GM18907 (cell line): ENCODE measurements at regions not wholly inside any gene's neighbourhood (a gene's known extent, or its start where the extent isn't known, plus 50 kb on each side); places are given as distances from the start of the nearest gene placed in this dataset.
"Not testable (repeated sequence)": the region's sequence is repeated elsewhere in the genome, so short reads cannot be mapped to it uniquely, and the experiment has no call there.

Source experiments
- ATAC-seq: cut with Tn5 transposase; IDR thresholded peaks from one replicate; pipeline ENCODE4 v1.9.1; 2021; ENCODE audit warnings: mild to moderate bottlenecking, moderate library complexity; ENCODE audit not compliant: unreplicated experiment

DNA sequence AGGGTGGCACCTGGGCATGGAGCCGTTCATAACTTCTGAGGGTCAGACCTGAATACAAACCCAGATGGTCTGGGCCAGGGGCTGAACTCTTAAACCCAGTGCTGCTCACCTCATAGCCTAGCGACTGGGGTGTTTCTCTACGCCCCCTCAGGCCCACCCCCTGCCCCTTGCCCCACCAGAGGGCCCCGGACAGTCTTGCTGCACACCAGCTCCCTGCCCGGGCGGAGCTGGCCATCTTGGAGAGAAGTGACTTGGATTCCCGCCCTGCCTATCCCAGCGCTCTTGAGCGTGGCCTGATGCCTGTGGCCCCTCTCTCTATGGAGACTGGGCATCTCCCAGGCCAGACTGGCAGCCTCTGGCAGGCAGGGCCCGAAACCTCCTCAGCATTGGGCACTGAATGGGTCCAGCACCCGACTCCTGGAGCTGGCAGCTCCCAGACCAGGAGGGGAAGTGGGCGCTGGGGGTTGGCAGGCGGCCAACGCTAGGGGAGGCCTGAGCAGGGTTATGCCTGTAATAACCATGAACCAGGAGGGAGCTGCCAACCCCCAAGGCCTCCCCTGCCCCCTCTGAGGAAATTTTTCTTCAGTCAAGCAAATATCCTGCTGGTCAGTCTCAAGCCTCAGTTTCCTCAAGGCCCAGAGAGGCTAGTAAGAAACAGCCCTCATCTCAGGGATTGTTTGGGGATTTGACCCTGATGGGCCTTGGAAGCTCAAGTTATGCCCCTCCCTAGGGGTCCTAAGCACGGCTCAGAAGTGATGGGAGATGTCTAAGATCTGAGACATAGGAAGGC, 169.5 kb downstream of the VEGFA start:
- ATAC-seq: no peak

DNA sequence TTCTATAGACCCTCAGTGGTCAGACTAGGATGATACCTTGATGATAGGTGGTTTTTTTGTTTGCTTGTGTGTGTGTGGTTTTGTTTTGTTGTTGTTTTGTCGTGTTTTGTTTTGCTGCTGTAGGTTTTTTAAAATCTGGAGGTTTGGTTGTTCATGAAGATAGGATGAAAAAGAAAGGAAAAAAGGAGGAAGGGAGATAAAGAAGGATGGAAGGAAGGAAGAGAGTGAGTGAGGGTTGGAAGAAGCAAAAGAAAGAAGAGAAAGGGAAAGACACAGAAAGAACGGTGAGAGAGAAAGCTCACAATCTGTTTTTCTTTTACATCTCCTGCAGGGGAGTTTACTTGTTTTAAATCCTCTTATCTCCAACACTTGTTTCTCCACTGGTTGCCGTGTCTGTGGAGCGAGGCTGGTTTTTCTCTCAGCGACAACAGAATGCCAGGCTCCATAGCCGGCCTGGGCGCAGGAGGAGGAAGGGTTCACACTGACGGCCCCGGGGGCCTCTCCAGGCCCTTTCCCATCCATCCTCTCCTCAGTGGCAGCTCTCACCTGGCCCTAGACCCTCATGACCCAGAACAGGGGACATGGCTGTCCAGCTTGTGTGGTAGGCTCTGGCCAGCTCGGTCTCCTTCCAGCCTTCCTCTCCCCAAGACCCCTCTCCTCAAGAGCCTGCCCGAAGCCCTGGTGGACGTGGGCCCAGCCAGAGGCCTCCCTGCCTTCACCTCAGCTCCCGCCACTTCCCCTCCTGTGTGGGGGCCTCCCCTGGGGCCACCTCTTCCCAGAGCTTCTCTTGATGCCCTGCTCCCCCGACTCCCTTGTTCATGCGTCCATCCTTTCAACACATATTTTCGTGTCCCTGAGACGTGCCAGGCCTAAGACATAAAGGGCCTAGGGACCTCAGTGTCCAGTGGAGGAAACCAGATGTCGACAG, 168.4 kb downstream of the VEGFA start:
- no peak for ATAC-seq

DNA sequence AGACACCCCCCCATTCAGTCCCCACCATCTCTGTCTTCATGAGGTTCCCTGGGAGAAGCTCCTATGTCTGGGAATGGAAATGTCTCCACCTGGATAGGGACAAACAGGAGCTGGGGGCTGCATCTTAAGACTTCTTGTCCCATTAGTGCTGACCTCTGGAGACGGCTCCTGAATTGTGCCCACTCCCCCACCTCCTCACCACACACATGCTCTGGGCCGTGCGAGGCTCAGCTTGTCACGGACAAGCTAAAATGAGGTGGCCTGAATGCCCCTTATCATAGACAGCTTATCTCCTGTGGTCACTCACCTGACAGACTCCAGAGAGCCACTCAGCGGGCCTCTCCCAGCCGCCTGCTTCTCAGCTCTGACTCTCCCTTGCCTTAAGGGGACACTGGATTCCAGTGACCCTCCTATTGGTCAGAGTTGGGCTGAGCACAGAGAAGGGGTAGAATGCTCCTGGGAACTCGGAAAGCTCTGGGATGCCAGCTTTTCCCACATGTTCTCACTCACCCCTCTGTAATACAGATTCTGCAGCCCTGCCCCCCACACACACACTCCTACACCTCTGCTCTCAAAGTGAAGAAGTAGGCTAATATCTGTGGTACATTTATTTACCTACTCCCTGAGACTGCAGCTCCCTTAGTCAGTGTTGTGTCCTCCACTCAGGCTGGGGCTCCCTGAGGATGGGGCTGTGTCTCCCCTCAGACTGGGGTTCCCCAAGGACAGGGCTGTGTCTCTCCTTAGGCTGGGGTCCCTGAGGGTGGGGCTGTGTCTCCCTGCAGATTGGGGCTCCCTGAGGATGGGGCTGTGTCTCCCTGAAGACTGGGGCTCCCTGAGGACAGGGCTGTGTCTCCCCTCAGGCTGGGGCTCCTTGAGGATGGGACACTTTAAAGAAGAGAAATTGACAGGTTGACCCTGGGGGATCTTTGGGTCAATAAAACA, 167.5 kb downstream of the VEGFA start:
- ATAC-seq: no peak

DNA sequence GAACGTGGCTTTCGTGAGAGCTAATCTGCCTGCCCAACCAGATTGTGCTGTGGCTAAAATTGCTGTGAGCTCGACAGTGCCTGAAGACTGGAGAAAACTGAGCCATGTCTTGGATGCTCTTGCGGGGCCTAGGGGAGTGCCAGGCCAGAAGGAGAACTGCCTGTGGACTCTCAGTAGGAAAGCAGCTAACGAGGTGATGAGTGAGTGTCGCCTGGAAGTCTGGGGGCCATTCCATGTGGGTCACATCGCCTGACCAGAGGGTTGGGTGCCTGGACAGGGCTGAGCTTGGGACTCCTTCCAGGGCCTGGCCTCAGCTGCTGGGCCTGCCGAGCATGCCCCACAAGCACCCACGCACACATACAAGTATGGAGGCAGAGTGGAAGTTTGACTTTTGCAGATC, 166.5 kb downstream of the VEGFA start:
- ATAC-seq: no peak

DNA sequence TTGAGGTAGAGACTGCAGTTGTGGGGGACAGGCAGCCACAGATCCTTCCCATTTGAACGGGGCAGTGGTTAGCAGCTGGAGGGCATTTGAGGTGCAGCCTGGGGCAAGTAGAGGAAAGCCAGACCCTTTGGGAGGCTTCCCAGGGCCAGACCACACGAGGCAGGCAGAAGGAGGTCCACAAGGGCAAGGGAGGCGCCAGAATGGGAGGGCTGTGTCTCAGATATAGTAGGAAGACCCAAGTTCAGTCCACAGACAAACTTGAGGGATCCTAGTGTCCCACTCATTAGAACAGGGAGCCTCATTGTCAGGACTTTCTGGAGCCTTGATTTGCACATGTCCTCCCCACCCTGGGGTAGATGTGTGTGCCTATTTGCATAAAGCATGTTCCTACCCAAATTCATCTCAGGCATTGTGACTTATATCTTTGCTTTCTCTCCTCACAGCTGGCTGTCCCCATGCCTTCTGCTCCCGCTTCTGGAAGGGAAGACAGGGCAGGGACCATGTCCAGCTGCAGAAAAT, 166.0 kb downstream of the VEGFA start:
- no peak for ATAC-seq

DNA sequence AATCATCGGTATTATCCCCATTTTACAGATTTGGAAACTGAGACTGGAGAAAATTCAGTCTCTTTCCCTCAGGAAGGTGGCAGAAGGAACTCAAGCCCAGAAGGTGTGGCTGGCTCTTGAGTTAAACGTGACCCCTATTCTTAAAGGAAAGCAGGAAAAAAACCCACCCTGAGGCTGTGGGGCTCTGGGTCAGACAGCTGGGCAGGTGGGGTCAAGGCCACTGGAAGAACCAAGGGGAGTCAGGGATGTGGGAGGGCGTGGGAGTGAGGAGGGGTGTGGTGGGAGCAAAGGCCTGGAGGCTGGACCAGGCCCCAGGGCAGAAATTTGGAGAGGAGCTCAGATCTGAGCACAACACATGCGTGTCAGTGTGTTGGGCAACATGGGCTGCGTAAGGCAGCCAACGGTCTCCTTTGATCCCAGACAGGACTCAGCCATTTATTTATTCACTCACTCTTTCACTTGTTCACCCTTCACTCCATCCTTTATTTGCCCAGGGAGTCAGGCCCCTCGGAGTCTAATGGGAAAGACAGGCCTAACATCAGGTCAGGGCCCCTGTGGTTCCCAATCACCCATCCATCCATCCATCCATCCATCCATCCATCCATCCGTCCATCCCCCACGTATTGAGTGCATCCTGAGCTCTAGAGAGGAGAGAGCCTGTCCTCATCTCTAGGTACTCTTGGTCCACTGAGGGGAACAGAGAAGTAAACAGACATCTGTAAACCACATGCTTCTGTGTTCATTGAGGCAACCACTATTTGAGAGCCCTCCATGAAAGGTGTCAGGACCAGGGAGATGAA, 165.0 kb downstream of the VEGFA start:
- no peak for ATAC-seq

DNA sequence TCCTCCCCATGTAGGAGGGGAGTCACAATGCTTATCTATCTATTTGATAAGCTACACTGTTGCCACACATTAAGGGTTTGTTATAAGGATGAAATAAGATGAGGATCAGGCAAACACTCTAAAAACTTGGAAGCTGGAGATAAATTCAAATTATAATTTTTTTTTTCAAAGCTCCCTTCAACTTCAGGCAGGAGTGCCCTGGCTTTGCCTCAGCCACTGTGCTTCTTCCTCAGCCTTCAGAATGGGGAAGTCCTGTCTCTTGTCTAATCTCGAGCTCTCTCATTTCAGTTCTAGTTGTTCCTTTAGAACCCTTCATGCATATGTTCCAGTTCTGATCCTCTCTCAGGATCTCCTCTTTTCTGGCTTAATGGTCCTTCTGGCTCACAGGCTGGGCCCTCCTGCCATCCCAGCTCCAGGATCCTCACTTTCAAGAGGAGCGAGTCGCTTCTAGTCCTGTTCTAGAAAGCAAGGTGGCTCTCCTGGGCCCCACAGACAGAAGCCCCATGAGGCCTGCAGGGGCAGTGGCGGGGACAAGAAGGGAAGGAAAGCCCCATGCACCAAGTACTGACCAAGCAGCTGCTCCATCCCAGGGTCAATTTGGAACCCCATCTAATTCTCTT, 164.3 kb downstream of the VEGFA start:
- ATAC-seq: no peak

DNA sequence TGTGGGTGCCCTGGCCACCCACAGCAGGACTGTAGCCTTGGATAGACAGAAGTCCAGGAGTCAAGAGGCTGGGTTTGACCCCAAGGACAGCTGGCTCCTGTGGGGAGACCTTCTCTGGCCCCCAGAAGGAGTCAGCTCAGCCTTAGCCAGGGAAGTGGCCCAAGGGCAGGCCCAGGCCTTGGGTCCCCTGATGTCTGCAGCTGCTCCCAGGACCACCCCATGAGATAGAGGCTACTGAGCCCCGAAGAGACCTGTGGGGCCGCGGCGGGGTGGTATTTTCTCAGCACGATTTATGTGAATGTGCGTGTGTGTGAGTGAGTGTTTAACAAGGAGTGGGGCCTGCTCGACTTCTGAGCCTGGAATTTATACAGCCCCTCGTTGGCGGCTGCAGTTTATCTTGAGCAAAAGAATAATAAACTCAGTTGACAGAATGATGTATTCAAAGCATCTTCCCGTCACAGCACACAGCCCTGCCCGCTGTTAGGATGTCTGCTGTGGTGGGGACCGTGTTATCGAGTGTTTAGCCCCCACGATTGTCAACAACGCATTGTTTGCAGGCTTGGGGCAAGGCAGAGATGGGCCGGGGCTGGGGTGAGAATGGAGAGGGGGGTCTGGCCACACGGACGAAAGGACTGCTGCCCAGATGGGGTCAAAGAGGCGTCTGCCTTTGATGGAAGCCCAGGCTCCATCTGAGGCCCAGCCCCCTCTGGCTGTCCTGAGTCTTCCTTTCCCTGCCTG, 163.3 kb downstream of the VEGFA start:
- ATAC-seq: no peak

DNA sequence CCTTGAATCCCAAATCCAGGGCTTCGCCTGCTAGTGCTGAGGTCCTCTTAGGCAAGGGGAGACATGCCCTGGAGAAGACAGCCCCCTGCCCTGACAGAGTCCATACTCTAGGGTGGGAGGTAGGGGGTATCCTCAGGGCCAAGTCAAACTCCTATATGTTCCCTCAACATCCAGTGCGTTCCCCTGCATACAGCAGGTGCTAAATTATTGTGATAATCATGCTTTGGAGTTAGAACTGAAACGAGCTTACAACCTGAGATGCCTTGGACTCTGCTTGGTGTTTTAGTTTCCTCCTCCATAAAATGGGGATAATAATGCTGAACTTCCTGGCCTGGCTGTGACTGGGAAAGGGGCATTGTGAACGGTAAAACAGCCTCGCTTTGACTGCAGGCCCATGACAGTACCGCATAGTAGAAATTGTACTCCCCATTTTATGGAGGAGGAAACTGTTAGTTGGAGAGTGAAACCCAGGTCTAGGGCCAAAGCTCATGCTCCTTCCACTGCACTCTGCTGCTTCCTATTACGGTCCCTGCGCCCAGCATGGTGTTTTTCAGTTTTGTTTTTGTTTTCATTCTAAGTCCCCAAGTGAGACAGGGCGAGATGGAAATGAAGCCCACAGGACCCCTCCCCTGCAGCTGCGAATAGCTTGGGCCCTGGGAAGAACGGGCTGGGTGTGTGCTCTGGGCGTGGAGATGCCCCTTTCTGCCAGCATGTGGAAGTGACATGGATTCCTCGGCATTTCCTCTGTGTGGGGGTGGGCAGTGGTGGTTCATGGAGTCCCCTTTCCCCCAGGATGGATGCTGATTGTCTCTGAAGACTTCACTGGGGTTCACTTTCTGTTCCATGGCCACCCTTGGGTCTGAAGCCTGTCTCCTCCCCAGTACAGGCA, 162.5 kb downstream of the VEGFA start:
- no peak for ATAC-seq

DNA sequence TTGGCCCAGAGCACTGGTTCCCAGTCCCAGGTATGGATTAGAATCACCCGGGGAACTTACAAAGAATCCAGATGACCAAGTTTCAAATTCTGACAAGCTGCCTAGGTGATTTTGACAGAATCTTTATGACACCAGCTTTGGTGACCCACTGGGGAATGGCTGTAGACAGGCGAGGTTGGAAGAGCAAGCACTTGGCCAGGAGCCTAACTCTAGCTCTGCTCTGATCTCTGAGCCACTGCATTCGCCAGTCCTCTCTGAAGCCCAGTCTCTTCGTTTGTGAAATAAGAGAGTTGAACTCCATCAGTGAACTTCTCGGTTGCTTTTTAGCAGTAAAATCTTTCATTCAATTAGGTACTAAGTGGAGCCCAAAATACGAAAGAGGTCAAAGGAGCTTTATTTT, 161.2 kb downstream of the VEGFA start:
- no peak for ATAC-seq

DNA sequence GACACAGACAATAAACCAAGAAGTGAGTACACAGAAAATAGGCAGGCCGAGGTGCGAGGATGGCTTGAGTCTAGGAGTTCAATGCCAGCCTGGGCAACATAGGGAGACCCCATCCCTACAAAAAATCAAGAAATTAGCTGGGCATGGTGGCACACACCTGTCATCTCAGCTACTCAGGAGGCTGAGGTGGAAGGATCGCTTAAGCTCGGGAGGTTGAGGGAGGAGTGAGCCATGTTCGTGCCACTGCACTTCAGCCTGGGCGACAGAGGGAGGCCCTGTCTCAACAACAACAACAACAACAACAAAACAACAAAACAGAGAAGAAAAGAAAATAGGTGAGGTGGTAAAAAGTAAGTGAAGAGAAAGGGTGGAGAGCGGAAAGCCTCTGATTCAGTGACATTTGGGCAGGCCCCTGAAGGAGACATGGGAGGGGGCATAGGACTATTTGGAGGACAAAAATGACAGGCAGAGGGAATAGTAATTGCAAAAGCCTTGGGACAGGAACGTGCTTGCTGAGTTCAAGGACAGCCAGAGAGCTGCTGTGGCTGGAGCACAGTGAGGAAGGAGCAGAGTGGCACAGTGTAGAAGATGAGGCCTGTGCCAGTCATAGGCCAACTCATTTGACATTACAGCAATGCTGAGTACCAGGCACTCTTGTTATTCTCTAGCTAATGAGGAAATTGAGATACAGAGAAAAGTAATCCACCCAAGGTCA, 160.6 kb downstream of the VEGFA start:
- no peak for ATAC-seq

DNA sequence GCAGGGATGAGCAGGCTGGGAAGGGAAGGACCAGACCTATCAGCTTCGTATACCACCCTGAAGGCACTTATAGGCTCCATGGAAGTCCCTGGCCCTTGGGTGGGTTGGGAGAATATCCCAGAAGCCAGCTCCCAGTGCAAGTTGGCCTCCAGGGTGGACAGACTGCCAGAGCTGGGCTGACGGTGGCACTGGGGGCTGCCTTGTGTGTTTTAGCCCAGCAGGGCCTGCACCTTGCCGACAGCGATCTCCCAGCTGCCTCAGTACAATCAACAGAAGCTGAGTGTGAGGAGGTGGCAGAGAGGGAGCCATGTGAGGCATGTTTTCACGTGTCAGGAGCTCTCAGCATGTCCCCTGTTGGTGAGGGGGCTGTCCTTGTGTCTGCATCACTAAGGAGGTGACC, 159.5 kb downstream of the VEGFA start:
- no peak for ATAC-seq

DNA sequence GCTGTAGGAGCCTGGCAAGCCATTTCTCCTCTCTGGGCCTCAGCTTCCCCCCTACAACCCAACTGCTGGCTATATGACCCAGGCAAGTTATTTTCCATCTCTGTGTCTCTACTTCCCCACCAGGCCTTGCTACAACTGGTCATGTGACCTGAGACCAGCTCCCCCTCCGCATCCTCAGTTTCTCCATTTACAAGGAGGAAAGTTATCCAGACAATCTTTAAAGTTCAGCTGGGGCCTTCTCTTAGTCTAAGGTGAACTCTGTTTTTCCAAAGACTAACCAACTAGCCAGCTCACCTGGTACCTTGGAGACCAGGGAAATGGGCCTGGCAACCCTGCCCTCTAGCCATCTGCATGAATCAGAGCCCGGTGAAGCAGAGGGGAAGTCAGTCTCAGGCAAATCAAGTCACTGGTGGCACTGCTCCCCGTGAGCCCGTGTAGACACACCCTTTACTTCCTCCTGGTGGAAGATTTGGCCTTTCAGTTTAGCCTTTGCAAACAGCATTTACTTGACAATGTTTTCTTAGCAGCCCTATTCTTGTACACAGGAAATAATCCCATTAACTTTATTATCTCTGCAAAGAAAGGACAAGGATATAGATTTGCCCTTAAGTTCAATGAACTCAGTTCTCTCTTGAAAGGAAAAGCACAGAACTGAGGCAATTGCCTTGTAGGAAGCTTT, 157.7 kb downstream of the VEGFA start:
- no peak for ATAC-seq

DNA sequence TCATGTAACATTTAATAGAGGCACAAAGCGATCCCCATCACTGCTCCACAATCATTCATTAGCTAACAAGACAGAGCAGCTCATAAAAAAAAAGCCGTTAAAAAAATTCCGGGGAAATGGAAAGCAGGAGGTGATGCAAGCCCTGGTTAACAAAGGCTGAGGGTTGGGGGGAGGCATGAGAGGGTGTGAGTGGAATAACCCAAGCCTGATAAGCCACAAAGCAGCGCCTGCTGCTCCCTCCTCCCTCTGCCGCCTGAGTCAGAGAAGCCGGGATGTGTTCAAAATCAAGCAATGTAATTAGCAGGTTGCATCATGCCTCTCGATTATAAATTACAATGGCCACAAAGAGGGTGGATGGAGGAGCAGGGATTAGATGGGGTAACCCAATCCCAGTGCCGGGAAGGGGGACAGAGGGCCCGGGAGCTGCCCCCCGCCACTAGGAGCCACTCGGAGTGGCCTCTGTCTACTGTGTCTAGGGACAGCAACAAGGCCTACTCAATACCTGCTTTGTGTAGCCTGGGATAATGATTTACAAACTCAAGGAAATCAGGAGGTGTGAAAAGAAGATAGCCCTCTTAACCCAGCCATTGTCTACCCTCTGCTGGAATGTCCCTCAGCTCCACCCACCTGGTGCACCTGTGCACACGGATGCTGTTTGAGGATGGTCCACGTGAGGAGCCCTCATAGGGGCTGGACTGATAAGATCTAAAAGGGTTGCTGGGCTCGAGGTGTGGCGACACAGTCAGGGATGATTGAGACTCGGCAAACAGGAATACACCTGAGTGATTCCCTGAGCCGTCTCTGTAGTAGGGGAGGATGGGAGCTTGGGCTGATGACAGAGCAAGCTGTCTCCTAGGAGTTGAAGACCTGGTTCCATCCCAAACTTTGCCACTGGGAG, 156.9 kb downstream of the VEGFA start:
- no peak for ATAC-seq

DNA sequence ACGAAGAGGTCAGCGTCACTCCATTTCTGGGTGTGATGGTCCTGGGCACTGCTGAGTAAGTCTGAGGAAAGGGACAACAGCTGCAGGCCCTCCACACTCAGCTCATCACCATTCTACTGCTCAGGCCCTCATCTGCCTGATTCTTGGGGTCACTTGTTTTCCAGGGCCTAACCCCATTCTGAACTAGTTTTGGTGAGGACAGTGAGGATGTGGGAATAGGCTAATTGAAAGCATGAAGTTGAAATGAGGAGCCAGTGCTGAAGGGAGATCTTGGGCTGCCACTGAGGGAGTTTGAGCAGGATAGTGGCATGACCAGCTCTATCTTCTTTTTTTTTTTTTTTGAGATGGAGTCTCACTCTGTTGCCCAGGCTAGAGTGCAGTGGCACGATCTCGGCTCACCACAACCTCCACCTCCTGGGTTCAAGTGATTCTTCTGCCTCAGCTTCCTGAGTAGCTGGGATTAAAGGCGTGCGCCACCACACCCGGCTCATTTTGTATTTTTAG, 155.7 kb downstream of the VEGFA start:
- ATAC-seq: not testable (repeated sequence)
